T-helper 2 cell (primary cell): ENCODE measurements at regions not wholly inside any gene's neighbourhood (a gene's known extent, or its start where the extent isn't known, plus 50 kb on each side); places are given as distances from the start of the nearest gene placed in this dataset.
A peak's percentile ranks its signal among the peaks of the same experiment; 100 is the strongest.

ENCODE experiments used
- DNase-seq, 5 experiments: peaks; one replicate each; pipeline versions ENCODE4 v3.0.0 to v3.0.0-alpha.2; 2012 to 2022

DNA sequence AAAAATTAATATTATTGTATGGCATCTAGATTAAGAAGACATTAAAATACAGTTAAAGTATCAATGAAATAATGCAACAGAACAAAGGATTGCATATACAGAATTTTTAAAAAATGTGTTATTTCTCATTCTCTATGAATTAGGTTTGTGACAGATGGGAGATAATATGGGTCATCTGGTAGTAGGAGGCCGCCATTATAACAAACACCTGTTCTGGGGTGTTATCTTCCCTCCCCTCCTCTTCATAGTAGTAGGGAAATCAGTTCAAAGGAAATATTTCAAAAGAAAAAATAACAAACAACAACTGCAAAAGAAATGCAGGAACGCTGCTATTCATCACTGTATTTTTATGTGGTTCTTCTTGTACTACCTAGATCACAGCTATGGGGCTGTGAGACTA lies 187.0 kb upstream of the ATP2B1 start:
- no peak for DNase-seq

DNA sequence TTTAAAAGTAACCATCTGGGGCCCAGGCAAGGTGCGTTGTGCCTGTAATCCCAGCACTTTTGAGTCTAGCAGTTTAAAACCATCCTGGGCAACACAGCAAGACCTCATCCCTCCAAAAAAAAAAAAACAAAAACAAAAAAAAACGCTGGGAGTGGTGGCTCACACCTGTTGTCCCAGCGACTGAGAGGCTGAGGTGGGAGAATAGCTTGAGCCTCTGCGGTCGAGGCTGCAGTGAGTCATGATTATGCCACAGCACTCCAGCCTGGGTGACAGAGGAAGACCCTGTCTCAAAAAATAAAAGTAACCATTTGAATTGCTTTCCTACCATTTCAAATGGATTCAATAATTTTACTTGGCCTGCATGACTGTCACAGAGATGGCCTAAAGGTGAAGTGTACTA lies 186.5 kb upstream of the ATP2B1 start:
- DNase-seq, result no peak

DNA sequence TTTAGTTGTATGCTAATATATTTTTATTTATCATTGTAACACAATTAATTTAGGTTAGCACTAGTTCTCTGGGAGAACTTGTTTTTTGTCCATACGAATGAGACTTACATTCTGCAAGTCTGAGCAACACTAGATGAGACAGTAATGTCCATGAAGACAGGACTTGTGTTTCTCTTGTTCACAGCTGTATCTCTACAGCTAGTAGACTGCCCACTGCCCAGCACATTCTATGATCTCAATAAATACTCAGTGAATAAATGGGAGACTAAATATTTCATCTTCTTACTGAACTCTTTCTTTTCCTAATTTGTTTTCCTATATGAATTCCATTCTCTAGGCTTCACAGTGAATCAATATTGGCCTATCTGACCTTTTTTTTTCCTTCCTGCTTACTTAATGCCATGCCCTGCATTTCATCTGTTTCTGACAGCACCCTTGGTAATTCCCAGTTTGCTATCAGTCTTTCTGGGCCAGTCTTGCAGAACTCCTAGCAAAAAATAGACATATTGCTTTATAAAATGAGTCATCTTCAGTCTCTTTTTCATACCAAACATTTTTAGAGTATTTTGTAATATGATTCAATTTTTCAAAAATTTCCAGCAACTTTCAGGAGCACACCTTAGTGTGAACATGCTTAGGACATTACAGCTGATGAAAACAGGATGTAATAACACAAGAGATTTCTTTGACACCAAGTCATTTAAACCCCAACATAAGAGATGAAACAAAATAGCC lies 185.5 kb upstream of the ATP2B1 start:
- no peak for DNase-seq

DNA sequence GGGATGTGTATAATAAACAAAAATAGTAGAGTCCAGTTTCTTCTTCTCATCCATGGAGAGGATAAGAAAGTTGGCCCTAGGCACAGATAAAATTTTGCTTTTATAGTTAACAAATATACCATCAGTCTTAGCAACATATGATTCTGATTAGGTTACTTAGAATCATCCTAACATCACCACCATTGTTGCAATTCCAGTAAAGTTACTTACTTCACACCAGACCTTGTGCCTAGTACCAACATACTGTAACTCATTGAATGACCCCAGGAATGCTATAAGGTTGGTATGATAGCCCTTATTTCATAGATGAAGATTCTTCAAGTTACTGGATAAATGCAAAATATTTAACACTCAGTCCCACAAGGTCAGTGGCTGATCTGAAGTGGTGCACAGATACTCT lies 183.8 kb upstream of the ATP2B1 start:
- DNase-seq, result no peak

DNA sequence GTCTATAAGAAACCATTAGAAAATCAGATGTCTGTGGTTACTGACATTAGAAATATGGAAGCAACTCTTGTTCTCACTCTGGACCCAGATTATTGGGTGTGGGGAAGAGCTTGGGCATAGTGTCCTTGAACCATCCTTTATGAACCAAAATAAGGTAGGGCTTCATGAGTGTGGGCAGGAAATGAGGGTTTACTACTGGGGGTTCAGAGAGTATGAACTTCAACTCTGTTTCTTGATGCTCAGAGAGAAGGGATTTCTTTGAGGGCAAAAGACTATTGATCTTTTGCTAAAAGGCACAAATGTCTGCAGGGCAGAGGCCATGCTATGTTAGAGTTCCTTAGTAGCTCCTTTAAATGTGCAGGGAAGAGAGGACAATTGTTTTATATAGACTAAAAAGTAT lies 183.3 kb upstream of the ATP2B1 start:
- DNase-seq, result no peak

DNA sequence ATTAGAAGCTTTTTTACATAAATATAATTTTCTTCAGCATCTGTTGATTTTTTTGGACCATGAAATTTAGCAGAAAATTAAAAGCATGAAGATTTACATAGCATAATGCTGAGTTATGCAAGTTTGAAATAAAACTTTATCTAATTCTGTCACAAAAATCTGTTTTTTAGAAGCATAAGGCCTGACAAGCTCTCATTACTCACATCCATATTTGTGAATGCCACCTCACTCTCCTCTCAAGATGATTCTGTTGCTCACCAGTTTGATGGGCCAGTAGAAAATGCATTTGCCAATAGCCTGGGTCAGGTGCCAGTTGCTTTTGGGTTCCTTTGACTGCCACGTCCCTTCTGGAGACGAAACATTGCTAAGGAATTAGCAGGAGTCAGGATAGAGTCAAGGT lies 181.5 kb upstream of the ATP2B1 start:
- no peak for DNase-seq

DNA sequence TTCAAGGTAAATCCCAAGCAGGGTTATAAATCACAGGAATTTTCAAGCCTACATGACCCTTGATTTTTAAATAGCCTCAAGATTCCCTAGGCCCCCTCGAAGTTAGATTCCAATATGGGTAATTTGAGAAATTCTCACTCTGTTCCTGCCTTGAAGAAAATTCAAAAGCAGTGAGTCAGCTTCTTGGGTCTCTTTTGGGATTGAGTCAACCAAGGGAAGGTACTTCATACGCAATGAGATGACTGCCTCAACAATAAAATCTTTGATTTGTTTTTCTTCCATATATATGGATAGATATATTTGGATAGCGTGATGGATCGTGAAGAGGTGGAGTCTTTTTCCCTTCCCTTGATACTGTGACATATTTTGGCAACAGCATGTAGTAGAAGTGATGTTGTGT lies 180.4 kb upstream of the ATP2B1 start:
- DNase-seq, result no peak

DNA sequence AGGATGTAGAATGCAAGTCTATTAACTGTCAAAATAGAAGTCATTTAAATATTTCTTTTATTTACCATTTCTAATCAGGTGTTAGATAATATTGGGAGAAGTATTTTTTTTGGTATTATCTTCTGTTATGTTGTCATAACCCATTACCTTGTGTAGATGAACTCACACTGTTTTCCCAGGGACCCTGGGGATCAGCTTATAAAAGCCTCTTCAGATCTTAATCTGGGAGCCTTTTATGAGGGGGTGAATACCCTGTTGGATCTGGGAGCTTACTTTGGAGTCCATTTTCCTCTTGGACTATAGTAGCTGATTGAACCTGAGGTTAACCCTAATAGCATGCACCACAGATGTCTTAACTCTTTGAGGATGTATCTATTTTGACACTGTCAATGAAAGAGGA lies 176.3 kb upstream of the ATP2B1 start:
- DNase-seq, result no peak

DNA sequence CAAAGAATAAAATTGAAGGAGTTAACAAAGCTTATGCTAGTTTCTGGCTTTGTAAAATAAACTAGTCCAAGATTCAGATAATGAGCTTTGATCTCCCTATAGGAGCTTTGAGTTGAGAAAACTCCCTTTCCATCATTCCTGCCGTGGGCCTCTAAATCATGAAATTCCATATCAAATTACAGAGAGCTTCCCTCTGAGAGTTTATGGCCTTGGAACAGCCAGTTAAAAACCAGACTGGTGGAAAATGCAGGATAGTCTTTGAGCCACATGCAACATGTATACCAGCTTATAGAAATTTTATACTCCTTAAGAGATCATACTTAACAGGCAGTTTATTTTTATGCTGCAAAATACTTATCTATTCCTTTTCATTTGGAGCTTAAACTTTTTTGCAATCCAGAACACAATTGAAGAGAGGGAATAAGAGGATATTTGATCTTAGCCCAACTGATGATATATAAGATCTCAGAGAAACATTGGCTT lies 175.8 kb upstream of the ATP2B1 start:
- no peak for DNase-seq

DNA sequence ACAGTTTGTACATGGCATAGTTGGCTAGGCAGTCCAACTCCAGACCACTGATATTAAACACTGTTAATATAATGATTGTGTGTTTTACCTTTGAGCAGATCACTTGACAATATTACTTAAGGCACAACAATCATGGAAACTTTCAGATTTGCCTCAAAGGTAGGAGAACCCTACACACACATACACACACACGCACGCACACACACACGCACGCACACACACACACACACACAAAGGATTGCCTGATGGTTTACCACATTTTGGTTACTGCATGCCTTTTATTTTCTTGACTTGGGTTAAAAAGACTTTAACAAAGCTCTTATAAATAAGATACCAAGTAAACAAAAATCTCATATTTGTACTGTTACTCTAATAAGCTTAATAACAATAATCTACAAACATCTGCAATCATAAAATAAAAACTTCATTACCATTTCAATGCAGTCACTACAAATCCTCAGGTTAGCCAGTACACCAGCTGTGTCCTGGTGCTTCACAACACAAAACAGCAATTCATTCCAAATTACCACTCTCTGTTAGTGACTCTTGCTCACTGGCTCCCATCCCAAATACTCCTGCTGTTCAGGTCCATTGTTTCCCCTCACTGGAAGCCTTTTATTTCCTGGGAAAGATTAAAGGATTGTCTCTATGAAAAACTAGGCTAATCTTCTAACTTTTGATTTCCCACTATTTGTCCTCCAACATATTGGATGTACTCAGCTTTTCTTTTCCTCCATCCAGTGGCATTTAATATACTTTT lies 175.2 kb upstream of the ATP2B1 start:
- DNase-seq, result peak in 1 of 5 experiments; percentile 34

DNA sequence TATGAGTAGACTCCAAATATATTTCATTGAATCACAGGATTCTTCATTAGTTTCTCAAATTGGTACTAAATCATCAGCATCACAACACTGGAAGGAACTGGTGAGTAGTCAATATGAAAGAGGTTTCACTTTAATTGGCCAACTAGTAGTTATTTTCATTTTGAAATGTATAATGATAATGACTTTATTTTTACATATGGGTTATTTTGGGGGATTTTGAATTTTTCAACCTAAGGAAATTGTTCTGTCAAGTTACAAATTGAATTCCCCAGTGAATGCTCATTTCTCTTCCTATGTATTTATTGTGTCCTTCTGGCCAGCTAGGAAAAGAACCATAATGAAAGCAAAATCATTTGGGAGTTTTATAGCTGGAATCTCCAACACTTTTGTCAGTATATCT lies 174.2 kb upstream of the ATP2B1 start:
- DNase-seq, result no peak

DNA sequence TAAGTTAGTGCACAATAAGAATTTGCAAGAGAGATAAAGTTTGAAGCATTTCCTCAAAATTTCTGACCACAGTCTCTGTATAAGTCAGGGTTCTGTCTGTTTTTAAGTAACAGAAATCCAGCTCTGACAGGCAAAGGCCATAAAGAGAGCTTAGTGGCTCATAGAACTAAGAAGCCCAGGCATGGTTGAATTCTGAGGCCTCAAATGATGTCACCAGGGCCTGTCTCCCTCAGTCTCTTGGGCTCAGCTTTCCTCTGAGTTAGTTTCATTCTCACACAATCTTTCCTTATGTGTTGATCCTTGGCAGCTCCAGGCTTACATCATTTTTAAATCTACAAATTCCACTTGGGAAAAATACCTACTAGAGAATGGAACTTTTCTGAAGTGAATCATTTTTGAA lies 173.4 kb upstream of the ATP2B1 start:
- DNase-seq, result peak in 1 of 5 experiments; percentile 78

DNA sequence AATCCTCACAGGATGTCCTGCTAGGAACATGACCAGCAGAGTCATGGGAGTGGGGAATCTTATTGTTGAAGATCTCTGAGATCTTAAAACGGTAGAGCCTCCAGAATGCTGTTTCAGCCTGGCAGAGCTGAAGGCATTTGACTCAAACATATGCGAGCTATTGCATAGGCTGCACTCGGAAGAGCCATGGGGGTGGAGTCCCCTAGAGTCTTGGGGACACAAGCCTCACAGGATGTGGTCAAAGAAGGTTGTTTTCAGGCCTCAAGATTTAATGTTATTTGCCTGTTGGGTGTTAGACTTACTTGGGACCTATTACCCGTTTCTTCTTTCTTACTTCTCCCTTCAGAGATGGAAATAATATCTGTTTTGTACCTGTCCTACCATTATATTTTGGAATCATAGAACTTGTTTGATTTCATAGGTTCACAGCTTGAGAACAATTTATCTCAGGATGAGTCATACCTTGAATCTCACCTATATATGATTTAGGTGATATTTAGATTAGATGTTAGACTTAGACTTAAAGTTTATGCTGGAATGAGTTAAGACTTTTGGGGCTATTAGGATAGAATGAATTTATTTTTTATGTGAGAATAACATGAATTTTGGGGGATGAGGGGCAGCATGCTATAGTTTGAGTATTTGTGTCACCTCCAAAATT lies 172.2 kb upstream of the ATP2B1 start:
- DNase-seq, result peak in 3 of 5 experiments; percentile 15 to 97 (median 64)

DNA sequence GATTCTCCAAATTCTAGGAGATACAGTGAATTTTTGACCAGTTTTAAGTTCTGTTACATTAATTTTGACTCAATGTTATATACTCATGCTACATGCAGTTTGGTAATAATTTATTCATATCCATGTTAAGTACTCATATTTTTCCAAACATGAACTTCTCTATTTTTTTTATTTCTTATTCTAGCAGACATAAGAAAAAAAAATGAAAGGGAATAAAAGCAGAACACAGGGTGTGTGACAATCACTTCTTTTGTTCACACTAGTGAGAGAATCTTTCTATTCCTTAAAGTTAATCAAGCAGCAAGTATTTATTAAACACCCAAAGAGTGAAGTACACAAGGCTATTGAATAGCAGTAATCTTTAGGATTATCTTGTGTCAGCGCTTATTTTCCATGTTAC lies 171.1 kb upstream of the ATP2B1 start:
- no peak for DNase-seq

DNA sequence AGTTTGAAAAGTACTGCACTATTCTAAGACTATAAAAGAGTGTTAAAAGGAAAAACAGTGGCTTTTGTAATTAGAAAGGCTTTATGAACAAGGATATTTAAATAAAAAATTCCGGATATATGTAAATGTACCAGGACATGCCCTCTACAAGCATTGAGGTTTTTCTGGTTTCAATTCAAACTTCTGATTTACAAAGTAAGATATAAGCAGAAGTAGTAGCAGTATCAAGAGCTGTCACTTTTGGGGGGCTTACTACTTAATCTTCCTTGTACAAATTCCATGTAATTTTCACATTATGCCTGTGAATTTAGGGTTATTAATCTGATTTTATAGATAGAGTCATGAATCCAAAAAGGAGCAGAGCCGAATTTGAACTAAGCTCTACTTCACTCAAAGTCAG lies 170.3 kb upstream of the ATP2B1 start:
- DNase-seq, result peak in 1 of 5 experiments; percentile 21

DNA sequence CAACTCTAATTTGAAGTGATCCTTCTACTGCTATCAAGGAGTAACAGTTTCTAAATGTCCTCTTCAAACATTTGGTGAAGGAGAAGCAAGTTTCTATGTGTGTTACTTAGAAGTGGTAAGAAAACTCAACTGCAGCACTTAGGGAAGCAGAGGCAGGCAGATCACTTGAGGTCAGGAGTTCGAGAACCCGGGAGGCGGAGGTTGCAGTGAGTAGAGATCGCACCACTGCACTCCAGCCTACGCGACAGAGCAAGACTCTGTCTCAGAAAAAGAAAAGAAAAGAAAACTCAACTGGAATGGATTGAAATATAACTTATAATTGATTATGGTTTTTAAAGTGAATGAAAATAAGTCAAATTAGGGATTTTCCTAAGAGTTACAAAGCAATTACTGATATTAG lies 169.7 kb upstream of the ATP2B1 start:
- no peak for DNase-seq

DNA sequence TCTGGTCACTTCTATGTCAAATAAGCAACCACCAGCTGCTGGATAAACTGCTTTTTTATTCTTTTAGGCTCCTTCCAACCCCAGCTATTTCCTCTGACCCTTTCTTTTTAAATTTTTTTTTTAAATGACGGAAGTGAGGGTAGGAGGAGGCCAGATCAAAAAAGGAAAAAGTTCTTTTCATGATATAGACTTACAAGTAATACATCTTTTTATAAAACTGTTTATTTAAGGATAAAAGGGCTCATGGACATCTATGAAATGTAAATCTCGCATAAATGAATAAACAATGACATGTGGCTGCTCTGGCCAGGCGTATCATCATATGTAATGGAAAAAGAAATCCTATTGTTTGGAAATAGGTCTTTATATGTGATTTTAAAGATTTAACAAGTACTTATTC lies 169.0 kb upstream of the ATP2B1 start:
- no peak for DNase-seq

DNA sequence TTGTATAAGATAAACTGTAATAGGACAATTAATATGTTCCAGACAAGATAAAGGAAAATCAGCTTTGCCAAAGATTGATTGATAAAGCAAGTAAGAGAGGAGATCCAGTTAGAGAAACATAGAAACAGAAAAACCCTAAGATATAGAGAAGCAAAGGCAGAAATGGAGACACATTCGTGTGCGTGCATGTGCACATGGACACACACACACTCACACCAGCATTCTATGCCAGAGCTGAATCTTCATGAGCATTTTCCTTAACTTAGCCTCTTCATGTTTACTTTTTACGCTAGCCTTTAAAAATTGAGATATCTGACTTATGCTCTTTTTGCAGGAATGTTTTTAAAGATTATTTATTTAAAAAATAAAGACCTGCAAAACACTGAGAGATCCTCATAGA lies 168.5 kb upstream of the ATP2B1 start:
- no peak for DNase-seq

DNA sequence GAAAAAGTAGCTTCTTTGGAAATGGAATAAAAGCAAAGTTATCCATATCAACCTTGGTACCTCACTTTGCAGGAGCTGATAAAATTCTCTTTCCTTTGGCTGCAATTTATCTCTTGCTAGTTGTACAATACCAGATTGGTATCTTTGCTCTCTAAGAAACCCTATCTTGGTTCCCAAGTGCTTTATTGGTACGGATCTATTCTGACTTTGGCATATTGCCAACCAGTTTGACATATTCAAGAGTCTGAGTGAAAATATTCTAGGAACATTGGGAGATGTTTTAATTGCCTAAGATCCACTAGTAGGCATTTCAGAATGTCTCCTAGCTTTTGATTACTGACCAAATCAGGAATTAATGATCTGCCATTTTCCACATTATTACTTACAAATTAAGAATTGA lies 167.2 kb upstream of the ATP2B1 start:
- DNase-seq, result no peak

DNA sequence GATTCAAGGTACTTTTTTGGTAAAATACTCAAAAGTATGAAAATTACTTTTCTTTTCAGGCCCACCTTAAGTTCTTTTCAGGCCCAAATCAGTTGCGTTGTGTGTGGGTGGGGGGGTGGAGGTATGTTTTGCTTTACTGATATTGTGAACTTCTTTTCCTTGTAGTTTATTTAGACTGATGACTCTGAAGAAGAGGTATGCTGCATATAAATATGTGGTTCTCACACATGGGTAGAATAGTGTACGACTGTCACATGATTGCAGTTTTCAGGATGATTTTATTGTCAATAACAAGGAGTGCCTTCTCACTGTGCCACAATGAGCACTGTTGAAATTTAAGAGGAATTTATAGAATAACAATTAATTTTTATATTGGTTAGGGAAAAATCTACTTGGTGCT lies 166.6 kb upstream of the ATP2B1 start:
- DNase-seq, result no peak

DNA sequence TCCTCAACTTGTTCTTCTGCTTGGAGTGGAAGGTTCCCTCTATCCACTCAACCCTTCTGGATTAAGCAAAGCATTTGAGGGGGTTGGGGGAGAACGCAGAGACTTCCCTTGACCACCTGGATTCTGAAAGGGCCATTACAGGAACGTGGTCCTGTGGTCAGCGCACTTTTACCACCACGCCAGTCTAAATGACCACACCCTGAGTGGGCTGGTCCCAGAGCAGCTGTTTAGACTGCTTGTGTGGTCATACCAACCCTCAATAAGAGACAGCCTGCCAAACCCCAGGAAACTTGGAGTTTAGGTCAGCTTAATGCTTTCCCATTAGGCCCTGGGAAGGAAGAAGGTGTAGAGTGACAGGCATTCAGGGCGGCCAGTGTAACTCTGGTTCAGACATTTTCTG lies 165.5 kb upstream of the ATP2B1 start:
- DNase-seq, result no peak

DNA sequence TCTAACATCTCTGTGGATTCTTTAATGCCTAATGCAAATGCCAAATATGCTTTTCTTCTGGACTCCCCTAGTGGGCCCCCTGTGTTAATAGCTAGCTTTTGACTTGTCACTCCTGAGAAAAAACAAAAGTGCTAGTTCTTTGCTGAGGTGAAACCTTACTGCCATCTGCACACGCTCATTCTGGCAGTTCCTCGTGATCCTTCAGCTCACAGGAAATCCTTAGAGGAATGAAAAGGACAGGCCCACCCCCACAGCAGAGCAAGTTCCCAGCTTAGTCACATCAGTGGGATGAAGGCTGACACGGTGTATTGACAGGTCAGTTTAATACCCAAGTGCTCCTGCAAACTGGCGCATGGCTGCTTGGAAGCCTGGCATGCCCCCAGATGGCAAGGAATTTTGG lies 165.1 kb upstream of the ATP2B1 start:
- DNase-seq, result no peak

DNA sequence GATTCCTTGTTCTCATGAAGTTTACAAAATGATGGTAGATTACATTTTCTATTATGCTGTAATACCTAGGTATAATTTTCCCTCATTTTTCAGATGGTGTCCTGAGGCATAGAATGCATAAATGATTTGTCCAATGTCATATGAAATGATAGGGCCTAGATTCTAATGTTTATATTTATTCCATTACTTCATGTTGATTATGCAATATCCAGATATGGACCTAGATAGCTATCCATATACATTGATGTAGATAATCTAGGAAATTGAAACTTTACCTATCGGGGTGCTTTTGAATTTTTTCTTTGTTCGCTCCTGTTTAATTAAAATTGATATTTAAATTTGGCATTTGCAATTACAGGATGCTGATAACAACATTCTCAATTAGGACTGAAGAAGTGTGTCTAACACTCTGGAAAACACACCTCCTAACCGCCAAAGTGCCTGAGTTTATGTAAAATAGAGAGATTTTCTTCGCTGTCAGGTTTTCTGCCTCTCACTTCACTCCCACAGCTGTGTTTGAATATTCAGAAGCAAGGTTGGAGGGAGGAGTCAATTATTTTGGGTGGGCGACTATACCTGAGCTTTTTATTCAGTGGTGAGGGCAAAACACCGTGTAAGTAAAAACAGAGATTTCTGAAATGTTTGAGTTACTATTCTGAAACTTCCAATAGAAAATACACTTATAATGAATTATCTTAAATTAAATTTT lies 164.4 kb upstream of the ATP2B1 start:
- no peak for DNase-seq
